ENCODE measurements at regions not wholly inside any gene's neighbourhood (a gene's known extent, or its start where the extent isn't known, plus 50 kb on each side); places are given as distances from the start of the nearest gene placed in this dataset.
A peak's percentile ranks its signal among the peaks of the same experiment; 100 is the strongest.

DNA sequence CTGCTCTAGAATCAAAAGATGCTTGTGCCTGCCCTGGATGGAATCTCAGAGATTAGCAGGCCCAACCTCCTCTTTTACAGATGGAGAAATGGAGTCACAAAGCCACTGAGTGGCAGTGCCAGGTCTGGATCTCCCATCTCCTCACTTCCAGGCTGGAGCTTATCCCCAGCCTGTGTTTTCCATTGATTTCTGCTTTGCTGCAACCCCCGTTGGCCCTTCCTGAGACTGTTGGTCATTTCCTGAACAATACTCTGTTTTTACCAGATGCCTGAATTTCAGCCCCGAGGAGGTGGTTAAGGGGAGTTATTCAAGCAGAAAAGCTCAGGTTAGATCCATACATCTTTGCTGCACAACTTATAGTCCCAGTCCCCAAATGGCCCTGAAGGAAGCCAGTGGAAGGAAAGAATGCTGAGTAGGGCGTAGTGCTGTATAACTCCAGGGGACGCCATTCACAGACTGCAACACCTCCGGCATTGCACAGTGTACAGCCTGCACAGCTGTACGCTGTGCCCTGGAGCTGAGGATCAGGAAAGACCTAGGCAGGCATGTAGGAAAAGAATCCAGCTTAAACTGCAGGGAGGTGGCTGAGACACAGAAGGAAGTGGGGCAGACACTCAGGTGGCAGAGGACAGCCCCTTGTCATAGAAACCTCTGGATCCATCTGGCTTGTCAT is 77.5 kb downstream of the RPLP1 start:
- peak; percentile 10 to 20 for DNase-seq (ENCODE audit: low read depth in 2 of 2)

DNA sequence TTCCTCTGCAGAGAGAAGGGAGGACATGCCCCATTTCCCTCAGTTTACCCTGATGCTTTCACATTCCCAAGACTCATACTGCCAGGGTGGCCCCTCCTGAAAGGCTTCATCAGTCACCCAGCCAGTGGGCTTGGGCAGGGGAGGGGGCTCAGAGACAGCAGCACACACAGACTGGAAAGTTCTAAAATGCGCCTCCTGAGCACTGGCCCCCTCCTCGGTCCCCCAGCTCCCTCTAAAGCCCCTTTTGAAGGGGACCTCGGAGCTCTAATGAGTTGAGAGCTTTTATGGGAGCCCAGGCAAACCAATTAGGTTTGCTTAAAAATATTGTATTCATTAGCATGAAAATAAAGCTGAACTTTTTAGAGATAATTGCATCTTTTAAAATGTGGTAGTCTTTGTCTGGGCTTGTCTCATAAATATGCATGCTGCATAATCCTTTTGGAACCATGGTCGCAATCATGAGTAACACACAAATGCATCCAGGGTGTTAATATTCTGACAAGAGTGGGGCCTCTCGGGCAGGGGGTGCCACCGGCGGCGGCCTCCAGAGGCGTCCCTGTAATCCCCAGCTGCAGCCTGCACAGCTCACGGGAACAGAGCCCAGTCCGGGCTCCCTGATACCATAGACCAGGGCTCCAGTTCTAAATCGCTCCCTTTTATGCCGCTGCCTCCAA is 78.5 kb downstream of the RPLP1 start:
- DNase-seq (ENCODE audit: low read depth in 2 of 2), result no peak

DNA sequence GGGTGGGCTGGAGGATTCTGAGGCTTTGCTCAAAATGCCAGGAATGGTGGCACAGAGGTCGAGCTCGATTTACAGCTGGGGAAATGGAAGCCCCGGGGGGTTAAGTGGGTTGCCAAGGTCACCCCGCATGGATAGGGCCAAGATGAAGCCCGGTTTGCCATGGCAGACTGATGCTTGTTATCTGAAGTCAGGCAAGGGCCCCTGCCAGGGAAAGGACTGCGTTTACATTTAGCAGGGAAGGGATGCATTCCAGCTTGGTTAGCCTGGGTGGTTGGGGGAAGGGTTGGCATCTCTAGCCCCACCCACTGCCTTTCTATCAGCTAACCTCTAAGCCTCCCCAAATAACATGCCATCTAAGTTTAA is 79.0 kb downstream of the RPLP1 start:
- DNase-seq (ENCODE audit: low read depth in 2 of 2), result no peak

DNA sequence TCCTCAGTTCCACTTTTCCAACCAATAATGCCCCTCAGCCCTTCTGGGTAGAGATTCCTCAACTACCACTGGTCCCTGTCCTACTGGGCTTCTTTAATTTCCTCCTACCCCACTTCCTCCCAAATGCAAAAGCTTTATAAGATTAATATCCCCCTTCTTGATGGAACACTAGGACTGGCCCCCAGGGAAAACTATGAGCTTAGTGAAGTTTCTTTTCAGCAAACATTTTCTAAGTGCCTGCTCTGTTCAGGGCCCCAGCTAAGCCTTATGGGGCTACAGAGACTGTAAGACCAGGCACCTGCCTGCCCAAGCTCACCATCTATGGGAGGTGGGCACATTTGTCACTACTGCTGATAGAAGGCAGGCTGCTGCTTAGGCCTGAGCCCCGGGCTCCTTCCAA is 79.4 kb downstream of the RPLP1 start:
- DNase-seq (ENCODE audit: low read depth in 2 of 2), result no peak

DNA sequence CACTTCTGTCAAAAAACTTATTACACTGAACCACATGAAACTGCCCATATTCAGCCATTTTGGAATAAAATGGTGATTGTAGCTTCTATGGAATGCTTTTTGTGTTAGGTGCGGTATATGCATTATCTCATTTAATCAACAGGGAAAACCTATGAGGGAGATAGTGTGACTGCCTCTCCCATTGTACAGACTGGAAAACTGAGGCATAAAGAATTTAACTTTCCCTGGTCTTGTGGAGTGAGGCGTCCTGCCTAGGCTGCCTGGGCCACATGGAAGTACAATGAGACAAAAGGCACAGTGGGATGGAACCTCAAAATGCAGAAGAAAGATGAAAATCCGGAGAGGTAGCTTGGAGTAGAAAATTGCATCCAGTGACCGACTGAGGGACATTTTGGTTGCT is 80.2 kb downstream of the RPLP1 start:
- DNase-seq (ENCODE audit: low read depth in 2 of 2), result no peak

DNA sequence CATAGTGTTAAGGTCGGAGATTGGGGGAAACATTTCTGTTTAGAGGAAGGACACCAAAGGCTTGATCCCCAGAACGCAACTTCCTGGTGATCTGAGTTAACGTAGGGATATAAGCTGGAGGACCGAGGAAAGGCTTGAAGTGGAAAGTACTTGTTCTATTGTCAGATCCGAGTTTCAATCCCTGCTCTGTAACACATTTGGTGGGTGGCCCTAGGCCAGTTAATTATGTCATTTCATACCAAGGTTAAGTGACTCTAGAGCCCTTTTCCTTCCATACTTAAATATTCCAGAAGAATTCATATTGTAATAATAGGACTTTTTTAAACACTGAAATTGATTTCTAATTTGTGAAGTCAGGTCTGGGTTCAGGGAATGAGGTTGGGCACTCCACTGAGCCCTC is 80.9 kb downstream of the RPLP1 start:
- no peak for DNase-seq (ENCODE audit: low read depth in 2 of 2)

DNA sequence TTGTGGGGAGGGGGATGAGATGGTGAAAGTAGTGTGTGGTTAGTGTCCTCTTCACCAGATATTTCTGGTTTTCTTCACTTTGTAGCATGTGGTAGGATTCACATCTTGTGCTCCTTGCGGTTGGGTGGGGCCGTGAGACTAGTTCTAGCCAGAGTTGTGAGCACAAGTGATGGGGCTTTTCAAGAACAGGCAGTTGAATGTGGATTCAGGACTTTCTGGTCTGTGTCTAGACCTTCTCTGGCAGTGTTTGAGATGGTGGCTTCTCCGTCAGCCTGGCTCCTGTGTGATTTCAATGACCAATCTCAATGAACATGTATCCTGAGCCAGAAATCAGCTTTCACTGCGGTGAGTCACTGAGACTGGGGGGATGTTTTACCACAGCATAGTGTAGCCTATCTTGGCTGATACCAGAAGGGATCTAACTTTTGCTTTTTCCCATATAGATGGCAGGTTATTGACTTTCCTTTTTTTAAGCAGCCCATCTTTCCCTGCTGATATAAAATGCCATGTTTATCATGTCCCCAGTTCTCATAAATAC is 82.6 kb downstream of the RPLP1 start:
- peak in 1 of 2 donors; percentile 7 for DNase-seq (ENCODE audit: low read depth in 2 of 2)

DNA sequence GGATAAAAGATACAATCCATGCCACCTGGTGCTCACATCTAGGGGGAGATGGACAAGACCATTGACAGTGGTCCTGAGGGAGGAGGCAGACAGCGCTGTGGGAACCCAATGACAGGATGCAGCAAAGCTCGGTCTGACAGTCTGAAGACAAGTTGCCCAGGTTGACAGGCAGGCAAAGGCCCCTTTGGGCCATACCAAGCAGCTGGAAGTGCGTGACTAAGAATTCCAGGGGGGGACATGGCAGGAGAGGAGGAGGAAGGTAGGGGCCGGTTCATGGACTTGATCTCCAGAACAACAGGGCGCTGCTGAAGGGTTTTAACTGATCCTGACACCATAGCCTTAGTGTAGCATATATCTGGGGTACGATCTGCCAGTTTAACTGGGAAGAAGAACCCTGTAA is 83.4 kb downstream of the RPLP1 start:
- no peak for DNase-seq (ENCODE audit: low read depth in 2 of 2)

DNA sequence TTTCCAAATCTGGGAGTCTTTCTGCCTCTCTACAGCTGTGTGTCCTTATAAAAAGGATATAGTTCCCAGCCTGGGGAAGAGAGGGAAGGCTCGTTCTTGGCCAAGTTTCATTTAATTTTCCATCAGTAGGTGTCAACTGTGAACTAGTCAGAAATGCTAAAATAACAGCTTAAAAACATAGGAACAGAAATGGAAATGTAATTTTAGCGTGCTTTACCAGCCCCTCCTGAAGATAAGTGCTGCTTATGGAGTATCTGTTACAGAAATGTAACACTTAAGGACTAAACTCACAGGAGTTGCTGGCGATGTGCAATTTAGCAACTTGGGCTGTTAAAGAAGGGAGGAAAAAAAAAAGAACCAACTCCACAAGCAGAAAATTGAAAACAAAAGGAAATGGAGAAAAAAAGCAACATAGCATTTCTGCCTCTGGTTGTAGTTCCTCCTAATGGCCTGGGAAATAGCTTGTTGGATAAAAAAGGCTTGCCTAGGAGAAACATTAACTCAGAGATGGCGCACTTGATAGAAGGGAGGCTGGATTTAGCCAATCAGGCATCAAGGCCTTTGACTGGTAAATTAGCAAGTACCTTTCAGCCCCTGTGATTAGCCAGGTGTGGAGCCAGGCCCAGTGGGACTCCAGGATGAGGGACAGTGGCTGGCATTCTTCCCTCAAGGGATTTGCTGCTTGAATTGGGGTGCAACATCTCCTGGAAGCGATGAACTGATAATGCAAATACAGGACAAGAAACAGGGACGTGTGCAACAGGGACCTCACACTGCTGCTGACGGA is 84.3 kb downstream of the RPLP1 start:
- DNase-seq (ENCODE audit: low read depth in 2 of 2), result no peak

DNA sequence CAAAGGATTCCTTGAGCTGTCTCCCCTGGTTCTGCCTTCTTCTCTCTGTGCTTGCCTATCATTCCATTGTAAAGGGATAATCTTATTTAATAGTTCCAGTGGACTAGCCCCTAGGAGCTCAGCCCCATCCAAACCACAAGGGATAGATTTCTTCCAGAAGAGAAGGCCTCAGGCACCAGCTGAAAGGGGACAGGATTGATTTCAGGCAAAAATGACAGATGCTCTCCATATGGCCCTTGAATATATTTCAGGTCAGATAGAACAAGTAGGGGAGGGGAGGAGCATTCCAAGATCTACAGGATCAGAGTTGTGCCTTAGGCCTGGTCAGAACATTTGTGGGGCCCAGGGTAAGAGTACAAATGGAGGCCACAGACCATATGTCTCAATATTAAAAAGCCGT is 85.3 kb downstream of the RPLP1 start:
- no peak for DNase-seq (ENCODE audit: low read depth in 2 of 2)

DNA sequence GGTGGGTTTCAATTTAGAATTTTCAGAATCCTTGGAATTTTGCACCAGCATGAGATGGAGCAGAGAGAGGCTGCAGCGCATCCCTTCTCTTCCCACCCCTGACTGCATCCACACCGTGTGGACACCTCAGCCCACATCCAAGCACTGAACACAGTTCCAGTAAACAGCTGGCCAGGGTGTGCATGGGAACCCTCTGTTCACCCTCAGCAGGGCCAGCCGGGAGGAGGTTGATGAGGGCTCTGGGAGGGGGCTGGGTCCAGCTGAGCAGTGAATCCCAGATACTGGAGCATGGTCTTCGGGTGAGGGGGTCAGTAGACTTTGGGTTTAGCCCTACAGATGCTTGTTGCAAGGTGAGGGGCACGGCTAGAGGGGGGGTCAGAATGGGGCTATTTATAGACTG is 85.8 kb downstream of the RPLP1 start:
- DNase-seq (ENCODE audit: low read depth in 2 of 2), result no peak

DNA sequence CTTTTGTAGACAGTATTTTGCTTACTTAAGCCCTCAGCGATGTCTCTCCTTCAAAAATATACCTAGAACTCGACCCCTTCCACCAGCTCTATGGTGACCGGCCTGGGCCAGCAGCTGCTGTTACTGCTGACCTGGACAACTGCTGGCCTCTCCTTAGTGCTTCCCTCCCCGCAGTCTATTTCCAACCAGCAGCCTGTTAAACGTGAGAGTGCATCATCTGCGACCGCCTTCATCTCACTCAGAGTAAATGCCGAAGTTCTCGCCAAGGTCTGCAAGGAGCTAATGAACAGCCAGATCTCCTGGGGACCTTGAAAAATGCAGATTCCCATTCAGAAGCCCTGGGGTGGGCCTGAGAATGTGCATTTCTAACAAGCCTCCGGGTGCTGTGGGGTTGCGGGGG is 86.7 kb downstream of the RPLP1 start:
- no peak for DNase-seq (ENCODE audit: low read depth in 2 of 2)

DNA sequence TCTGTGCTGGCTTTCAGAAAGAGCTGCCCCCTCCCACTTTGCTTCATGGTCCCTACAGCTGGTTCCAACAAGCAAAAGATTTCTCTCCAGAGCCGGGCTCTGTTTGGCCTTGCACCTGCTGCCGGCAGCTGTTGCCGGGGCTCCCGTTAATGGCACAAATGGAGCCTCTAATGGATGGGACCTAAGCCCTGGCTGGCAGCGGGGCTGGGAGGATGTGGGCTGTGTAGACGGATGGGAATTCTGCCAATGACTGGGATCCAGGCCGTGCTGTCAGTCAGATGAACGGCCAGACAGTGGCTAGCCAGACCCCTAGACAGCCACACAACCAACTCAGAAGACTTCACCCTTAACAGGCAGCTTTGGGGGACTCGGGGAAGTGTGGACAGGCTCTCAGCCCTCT is 88.0 kb downstream of the RPLP1 start:
- no peak for DNase-seq (ENCODE audit: low read depth in 2 of 2)

DNA sequence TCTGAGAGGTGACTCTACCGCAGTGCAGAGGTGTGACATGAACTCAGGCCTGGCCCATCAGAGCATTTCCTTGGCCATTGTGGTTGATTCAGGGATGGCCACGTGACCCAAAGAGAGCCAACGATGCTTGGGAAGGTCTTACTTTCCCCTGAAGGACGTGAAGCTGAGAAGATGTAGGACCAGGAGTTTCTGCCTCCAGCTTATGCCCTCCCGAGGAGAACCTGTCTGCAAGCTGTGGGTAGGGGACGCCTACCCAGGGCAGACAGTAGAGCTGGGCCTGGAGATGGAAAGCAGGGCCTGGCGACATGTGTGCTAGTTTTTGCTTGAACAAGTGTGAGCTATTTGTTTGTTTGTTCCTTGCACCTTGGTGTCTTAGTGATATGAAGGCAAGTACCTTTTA is 89.4 kb downstream of the RPLP1 start:
- DNase-seq (ENCODE audit: low read depth in 2 of 2), result no peak

DNA sequence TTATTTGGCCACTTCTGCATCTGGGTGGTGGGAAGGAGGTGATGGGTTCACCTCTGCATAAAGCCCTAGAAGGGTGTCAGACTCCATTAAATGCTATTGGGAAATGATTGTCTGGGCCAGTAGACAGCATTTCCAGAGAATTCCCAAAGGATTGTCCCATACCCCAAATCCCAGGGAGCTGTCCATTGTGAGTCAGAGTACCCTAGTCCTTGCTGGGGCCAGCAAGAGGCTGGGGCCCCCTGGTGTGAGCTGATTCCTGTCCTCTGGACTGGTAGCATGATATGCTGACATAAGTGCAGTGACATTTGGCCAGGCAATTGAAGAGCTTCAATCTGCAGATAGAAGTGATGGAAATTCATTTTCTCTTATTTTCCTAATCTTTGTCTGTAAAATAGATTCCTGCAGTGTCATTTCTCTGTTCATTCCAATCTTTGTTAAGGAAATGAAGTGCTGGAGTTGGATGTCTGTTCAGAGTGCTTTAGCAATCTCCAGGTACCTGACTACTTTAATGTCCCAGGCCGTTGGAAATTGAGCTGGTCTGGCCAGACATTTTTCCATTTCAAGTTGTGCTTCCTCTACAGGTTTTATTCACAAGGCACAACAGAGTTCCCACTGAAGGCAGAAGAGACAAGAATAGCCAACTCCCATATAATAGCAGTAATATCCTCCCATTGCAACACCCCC is 91.2 kb downstream of the RPLP1 start:
- no peak for DNase-seq (ENCODE audit: low read depth in 2 of 2)

DNA sequence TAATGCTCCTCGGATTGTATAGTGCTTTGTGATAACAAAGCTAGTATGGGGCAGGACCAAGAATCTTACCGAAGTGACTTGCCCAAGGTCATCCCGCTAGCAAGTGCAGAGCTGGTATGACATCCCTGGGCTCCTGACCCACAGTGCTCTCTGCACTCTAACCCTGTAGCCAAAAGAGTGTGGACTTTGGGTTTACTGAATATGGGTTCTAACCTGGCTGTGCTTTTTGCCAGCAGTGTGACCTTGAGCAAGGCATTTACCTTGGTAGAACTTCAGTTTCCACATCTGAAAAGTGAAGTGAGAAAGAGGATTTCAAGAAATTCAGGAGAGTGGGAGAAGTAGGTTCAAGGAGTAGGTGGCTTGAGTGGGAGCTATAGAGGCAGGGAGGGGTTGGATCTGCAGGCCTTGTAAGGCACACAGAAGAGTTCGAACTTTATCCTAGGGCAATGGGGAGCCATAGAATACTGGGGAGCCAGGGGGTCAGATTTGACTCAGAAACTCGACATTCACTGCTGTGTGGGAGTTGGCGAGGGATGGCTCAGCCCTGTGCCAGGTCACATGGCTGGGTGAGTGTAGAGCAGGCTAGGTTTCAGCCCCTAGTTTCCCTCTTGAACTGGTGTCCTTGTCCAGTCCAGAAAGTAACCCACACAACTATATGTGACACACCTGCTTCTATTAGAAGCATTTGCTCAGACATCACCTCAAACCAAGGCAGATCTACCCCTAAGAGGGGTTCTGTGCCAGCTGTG is 91.9 kb downstream of the RPLP1 start:
- no peak for DNase-seq (ENCODE audit: low read depth in 2 of 2)

DNA sequence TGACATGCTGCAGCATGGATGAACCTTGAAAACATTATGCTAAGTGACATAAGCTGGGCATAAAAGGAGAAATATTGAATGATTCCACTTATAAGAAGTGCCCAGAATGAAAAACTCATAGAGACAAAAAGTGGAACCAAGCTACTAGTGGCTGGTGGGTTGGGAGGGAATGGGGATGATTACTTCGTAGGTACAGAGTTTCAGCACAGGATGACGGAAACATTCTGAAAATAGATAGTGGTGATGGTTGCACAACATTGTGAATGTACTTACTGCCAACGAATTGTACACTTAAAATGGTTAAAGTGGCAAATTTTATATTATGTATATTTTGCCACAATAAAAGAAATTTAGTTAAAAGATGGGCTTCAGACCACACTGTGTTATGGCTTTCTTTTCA is 93.6 kb downstream of the RPLP1 start:
- DNase-seq (ENCODE audit: low read depth in 2 of 2), result no peak

DNA sequence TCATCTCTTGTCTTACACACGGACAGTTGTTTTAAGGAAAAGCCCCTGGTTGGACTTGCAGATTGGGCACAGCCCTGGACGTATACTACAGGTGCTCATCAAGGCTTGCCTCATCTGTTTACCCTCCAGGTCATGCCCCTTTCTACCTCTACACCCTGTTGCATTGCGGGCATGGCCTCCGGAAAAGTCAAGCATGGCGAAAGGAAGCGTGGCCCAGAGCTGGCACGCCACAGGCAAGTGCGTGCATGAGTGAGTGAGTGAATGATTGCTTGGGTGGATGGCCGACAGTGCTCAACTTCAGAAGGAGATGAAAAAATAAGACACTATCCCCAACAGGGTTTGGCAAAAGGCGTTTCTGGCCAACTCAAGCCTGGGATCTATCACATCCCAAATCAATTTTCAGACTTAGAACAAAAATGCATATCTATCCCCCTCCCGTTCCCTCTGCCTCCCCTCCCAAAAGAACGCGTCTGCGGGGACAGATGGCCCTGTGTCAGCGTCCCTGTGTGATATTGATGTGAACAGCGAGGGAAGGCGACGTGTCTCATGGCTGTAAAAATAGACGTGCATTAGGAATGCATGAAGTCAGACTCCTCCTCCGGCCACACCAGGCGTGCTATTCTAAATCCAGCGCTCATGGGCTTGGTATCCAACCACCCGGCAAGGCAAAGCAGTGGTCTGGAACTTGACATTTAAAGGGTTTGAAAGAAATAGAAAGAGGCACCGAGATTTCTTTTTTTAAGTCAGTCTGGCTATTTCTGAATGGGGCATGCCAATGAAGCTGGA is 96.0 kb downstream of the RPLP1 start:
- DNase-seq (ENCODE audit: low read depth in 2 of 2), result no peak

DNA sequence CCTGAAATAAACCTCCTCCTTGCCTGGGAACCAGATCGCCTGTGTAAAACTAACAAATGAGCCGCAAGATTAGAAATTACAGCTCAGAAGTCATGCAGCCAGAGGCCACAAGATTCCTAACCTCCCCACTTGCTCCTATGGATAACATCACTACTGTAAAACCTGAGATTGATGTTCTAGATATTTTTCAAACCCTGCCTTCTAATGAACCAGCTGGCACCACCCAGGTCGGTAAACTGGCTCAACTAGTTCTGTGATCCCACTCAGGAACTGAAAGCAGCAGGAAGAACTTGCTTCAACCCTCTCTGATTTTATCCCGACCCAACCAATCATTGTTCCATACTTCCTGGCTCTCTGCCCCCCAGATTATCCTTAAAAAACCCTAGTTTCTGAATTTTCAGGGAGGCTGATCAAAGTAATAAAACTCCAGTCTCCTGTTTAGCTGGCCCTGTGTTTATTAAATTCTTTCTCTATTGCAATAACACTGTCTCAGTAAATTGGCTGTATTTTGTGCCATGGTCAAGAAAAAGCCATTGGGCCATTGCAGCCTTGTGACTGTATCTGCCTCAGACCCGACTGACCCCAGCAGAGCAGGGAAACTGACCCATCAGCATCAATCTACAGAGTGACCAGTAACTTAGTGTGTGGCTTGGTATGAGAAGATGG is 98.9 kb downstream of the RPLP1 start:
- DNase-seq (ENCODE audit: low read depth in 2 of 2), result no peak

All from lung microvascular endothelial cell (primary cell).